Progenitor cell of endocrine pancreas (in vitro differentiated cells): ENCODE measurements at regions not wholly inside any gene's neighbourhood (a gene's known extent, or its start where the extent isn't known, plus 50 kb on each side); places are given as distances from the start of the nearest gene placed in this dataset.

ENCODE experiments used
- DNase-seq: peaks from one replicate; pipeline ENCODE4 v3.0.0; 2021; ENCODE audit warnings: low spot score; ENCODE audit not compliant: unreplicated experiment
- H3K27ac Mint-ChIP-seq: 2 replicates; pipeline ENCODE4 v1.8.0; 2021; ENCODE audit warnings: mild to moderate bottlenecking, moderate library complexity, mixed read lengths
- H3K27me3 Mint-ChIP-seq: 2 replicates; pipeline ENCODE4 v1.8.0; 2021; ENCODE audit warnings: mixed read lengths
- H3K36me3 Mint-ChIP-seq: 2 replicates; pipeline ENCODE4 v1.8.0; 2022; ENCODE audit warnings: mixed read lengths; ENCODE audit not compliant: insufficient read depth
- H3K4me1 Mint-ChIP-seq: 2 replicates; pipeline ENCODE4 v1.8.0; 2021; ENCODE audit warnings: low read depth, mixed read lengths
- H3K4me3 Mint-ChIP-seq: 2 replicates; pipeline ENCODE4 v1.8.0; 2021; ENCODE audit warnings: low read depth, mild to moderate bottlenecking, moderate library complexity, mixed read lengths
- H3K9me3 Mint-ChIP-seq: 2 replicates; pipeline ENCODE4 v1.8.0; 2021; ENCODE audit warnings: low read depth, mixed read lengths
- TF ChIP-seq, protein P1 (sequence below): fragments of 200-600 bp; sonication (generic); IDR thresholded peaks from one replicate; pipeline ENCODE4 v1.5.0; 2021; ENCODE audit warnings: antibody characterized with exemption, mild to moderate bottlenecking; ENCODE audit not compliant: unreplicated experiment

DNA sequence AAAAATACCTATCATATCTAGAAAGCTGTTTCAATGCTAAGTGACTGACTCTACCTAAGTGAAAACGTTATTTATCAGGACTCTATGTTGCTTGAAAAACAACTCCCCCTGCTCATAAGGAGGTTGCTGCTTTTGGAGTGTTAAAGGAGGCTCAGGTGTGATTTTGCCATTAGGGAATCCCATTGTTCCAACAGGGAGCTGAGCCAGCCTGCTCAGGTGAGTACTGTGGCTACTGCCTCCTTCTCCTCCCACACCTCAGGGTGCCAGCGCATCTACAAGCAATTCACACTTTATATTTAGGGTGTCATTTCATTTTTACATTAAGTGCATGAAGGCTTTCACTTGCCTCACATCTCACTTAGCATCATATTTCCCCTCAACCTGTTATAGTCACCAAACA is 84.7 kb downstream of the SEM1 start:
- H3K36me3 Mint-ChIP-seq = no peaks in the 10 kb centered on the region
- H3K27me3 Mint-ChIP-seq = no peaks in the 10 kb centered on the region
- H3K27ac Mint-ChIP-seq = no peak overlapping the region
- H3K9me3 Mint-ChIP-seq = peaks cover 7% of the 10 kb centered on the region
- H3K4me1 Mint-ChIP-seq = no peaks in the 10 kb centered on the region
- TF ChIP-seq, protein P1, sequence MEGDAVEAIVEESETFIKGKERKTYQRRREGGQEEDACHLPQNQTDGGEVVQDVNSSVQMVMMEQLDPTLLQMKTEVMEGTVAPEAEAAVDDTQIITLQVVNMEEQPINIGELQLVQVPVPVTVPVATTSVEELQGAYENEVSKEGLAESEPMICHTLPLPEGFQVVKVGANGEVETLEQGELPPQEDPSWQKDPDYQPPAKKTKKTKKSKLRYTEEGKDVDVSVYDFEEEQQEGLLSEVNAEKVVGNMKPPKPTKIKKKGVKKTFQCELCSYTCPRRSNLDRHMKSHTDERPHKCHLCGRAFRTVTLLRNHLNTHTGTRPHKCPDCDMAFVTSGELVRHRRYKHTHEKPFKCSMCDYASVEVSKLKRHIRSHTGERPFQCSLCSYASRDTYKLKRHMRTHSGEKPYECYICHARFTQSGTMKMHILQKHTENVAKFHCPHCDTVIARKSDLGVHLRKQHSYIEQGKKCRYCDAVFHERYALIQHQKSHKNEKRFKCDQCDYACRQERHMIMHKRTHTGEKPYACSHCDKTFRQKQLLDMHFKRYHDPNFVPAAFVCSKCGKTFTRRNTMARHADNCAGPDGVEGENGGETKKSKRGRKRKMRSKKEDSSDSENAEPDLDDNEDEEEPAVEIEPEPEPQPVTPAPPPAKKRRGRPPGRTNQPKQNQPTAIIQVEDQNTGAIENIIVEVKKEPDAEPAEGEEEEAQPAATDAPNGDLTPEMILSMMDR = no peak
- no peak for DNase-seq
- no peak overlapping the region for H3K4me3 Mint-ChIP-seq

DNA sequence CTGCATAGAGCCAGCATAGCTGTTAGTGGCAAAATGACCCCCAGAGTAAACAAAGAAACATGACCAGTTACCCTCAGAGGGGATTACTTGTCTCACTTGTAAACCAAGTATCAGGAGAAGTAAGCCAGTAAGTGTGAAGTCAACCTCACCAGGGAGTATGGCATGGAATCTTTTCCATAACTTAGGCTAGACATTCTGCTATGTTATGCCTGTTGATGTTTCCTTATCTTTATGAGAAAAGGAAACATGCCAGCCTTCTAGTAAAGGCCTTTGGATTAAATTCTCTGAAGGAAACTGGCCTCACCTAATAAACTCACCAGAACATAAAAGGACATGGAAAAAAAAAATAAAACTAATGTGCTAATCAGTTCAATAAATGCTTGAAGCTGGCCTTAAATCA is 87.7 kb downstream of the SEM1 start:
- no peak for DNase-seq
- Mint-ChIP-seq H3K27me3 (no peaks in the 10 kb centered on the region), H3K4me1 (no peaks in the 10 kb centered on the region), H3K9me3 (peaks cover 10% of the 10 kb centered on the region), H3K36me3 (no peaks in the 10 kb centered on the region), H3K27ac (no peak overlapping the region), H3K4me3 (no peak overlapping the region)
- TF ChIP-seq, protein P1 = no peak

DNA sequence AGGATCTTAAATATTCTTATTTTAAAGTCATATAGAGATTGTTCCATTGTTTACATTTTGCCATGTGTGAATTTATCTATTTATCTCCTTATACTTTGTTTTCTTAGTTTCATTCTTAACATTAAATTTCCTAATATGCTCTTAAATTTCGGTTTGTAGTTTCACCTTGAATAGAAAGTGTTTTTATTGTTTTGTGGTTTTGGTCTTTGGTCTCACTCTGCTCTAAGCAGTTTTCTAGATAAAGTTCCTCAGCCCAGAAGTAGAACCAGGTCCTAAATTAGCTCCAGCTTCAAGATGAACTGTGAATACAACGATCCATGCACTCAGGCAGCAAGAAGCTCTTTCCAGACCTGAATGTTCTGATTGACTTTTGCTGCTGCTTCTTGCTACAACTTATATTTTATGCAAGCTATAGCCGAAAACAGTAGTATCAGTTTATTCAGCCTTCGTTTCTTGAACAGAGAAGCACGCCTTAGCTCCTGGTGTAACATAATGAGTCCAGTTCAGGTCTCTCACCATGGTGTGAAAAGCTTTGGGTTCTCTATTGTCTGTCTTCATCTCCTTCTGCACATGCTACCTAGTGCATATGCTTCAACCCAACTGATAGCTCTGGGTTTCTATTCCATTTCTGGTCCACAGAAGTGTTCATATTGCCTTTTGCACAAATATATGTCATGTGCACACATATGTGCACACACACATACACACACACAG is 95.3 kb downstream of the SEM1 start:
- no peak for DNase-seq
- Mint-ChIP-seq H3K36me3 (no peaks in the 10 kb centered on the region), H3K4me3 (no peak overlapping the region), H3K27me3 (no peaks in the 10 kb centered on the region), H3K27ac (no peak overlapping the region), H3K9me3 (peaks cover 12% of the 10 kb centered on the region), H3K4me1 (no peaks in the 10 kb centered on the region)
- TF ChIP-seq, protein P1 = no peak

- Mint-ChIP-seq H3K27ac (no peak overlapping the region), H3K4me1 (no peaks in the 10 kb centered on the region), H3K36me3 (no peaks in the 10 kb centered on the region), H3K27me3 (no peaks in the 10 kb centered on the region), H3K4me3 (no peak overlapping the region), H3K9me3 (peaks cover 2% of the 10 kb centered on the region)
- DNase-seq = no peak
- TF ChIP-seq, protein P1 = no peak
Observed at GRCh38 chr7:96612034-96612433, 97.6 kb downstream of the SEM1 start.

DNA sequence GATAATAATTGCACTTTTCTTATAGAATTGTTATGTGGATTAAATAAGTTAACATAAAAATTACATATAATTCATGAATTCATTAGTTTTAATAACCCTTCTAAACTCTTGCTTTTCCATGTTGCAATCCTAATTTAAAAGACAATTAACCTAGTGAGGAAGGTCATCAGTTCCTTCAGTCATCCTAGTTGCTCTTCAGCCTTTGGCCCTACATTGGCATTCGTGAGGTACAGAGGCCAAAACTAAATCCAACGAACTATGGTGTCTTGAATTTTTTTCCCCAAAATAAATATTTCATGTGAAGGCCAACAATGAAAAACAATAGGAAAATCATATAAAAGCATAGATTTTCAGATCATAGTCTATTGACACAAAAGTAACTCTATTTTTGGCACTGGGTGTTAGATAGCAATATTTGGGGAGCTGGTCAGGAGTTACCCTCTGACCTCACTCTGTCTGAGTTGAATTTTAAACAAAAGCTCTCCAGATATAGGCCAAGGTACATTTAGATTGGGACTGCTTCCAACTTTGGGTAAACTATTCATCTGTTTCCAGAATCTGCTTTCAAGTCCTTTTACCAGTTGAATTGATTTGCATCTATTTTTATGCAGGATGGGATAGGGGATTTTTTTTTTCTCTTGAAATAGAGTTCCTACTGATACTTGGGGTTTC is 104.5 kb downstream of the SEM1 start:
- no peak for DNase-seq
- no peak overlapping the region for H3K4me3 Mint-ChIP-seq
- H3K4me1 Mint-ChIP-seq = peaks cover 6% of the 10 kb centered on the region
- H3K36me3 Mint-ChIP-seq = no peaks in the 10 kb centered on the region
- H3K27me3 Mint-ChIP-seq = peaks cover 2% of the 10 kb centered on the region
- TF ChIP-seq, protein P1 = no peak
- no peak overlapping the region for H3K27ac Mint-ChIP-seq
- H3K9me3 Mint-ChIP-seq = no peaks in the 10 kb centered on the region
